A549 (cell line): ENCODE measurements at regions not wholly inside any gene's neighbourhood (a gene's known extent, or its start where the extent isn't known, plus 50 kb on each side); places are given as distances from the start of the nearest gene placed in this dataset.

Experiments
- ATAC-seq, 2 experiments: fragments of 200-7000 bp in 1 of 2; fragments of >200 bp in 1 of 2; cut with Nextera tagmentation in 1 of 2; cut with Tn5 transposase in 1 of 2; 3 replicates each; pipeline versions ENCODE4 v1.8.0 to v1.9.1; 2018 to 2020; ENCODE audit warnings: mild to moderate bottlenecking in 1 of 2, moderate library complexity in 1 of 2
- CTCF ChIA-PET: fragments of 300-600 bp; sonication (Branson Sonifier 250); formaldehyde crosslinking; extraction: SDS; loops from one replicate; lab custom pipeline; 2021; ENCODE audit warnings: antibody characterized with exemption, inconsistent platforms; lab: Yijun Ruan, JAX
- POLR2A ChIA-PET: fragments of 350-600 bp; formaldehyde crosslinking; extraction: SDS; loops from one replicate; lab custom pipeline; 2021; ENCODE audit warnings: antibody characterized with exemption, inconsistent platforms; lab: Yijun Ruan, JAX
- DNase-seq, 2 experiments: peaks; one replicate each; pipeline versions ENCODE4 v3.0.0 to v3.0.0-alpha.2; 2011 to 2016; ENCODE audit warnings: low read depth in 1 of 2, low spot score in 1 of 2
- FAIRE-seq: peaks from 2 replicates; lab custom pipeline; 2011; peaks lifted over from hg19 to GRCh38; lab: Jason Lieb, UNC
- H3K27ac ChIP-seq, 2 experiments: fragments of >200 bp; sonication (Bioruptor Twin); formaldehyde crosslinking; 3 replicates each; pipeline ENCODE4 v1.5.1; 2016 to 2017
- H3K4me1 ChIP-seq: fragments of >200 bp; sonication (Bioruptor Twin); formaldehyde crosslinking; 3 replicates; pipeline ENCODE4 v1.6.1; 2016
- H3K4me2 ChIP-seq: fragments of >200 bp; sonication (Bioruptor Twin); formaldehyde crosslinking; 3 replicates; pipeline ENCODE4 v1.6.1; 2016
- H3K4me3 ChIP-seq: fragments of >200 bp; sonication (Bioruptor Twin); formaldehyde crosslinking; 3 replicates; pipeline ENCODE4 v1.5.1; 2016
- H3K9me3 ChIP-seq: fragments of >200 bp; sonication (Bioruptor Twin); formaldehyde crosslinking; 3 replicates; pipeline ENCODE4 v1.6.1; 2016
- CBX2 ChIP-seq: fragments of 200-600 bp; sonication (generic); IDR thresholded peaks from 2 replicates; pipeline ENCODE4 v1.6.1; 2016; ENCODE audit warnings: low read depth, mild to moderate bottlenecking, borderline replicate concordance
- CBX8 ChIP-seq: fragments of 200-600 bp; sonication (generic); IDR thresholded peaks from 2 replicates; pipeline ENCODE4 v1.6.1; 2016
- CEBPB ChIP-seq, 2 experiments: fragments of >200 bp in 1 of 2; sonication (Bioruptor Twin) in 1 of 2; formaldehyde crosslinking in 1 of 2; IDR thresholded peaks; 2 replicates each; pipeline ENCODE4 v1.6.1; 2012 to 2016
- CHD2 ChIP-seq: fragments of 150-350 bp; IDR thresholded peaks from 2 replicates; pipeline ENCODE4 v1.6.1; 2014; ENCODE audit warnings: low read length; ENCODE audit not compliant: partially characterized antibody
- EHF ChIP-seq: fragments of 250-450 bp; sonication (Bioruptor Pico); IDR thresholded peaks from 2 replicates; pipeline ENCODE4 v1.5.0; 2020; ENCODE audit warnings: mild to moderate bottlenecking
- ESRRA ChIP-seq: fragments of 150-350 bp; IDR thresholded peaks from 2 replicates; pipeline ENCODE4 v1.6.1; 2014; ENCODE audit warnings: mild to moderate bottlenecking, low read length, borderline replicate concordance
- FOSB ChIP-seq: fragments of 250-450 bp; sonication (Bioruptor Pico); IDR thresholded peaks from 2 replicates; pipeline ENCODE4 v1.5.0; 2020; ENCODE audit warnings: mild to moderate bottlenecking, moderate library complexity
- FOSL2 ChIP-seq, 2 experiments: fragments of 450-650 bp in 1 of 2; fragments of >200 bp in 1 of 2; sonication (Bioruptor Twin) in 1 of 2; formaldehyde crosslinking; IDR thresholded peaks; 2 replicates each; pipeline versions ENCODE4 v1.5.0 to v1.6.1; 2016 to 2020; ENCODE audit warnings: mild to moderate bottlenecking in 1 of 2, moderate library complexity in 1 of 2
- GATA3 ChIP-seq: IDR thresholded peaks from 2 replicates; pipeline ENCODE4 v1.6.1; 2012; ENCODE audit warnings: borderline replicate concordance
- HOXA7 ChIP-seq: fragments of 250-450 bp; sonication (Bioruptor Pico); IDR thresholded peaks from 2 replicates; pipeline ENCODE4 v1.5.0; 2020; ENCODE audit warnings: mild to moderate bottlenecking, moderate library complexity
- HOXB5 ChIP-seq: fragments of 250-450 bp; sonication (Bioruptor Pico); IDR thresholded peaks from 2 replicates; pipeline ENCODE4 v1.5.0; 2020; ENCODE audit warnings: mild to moderate bottlenecking, moderate library complexity
- JUN ChIP-seq, 2 experiments: fragments of >200 bp; sonication (Bioruptor Twin); formaldehyde crosslinking; IDR thresholded peaks; 2 replicates in 1 of 2; 3 replicates in 1 of 2; pipeline ENCODE4 v1.6.1; 2016 to 2017
- JUNB ChIP-seq: fragments of >200 bp; sonication (Bioruptor Twin); formaldehyde crosslinking; IDR thresholded peaks from 2 replicates; pipeline ENCODE4 v1.6.1; 2016
- KDM1A ChIP-seq: fragments of 200-600 bp; sonication (generic); IDR thresholded peaks from 2 replicates; pipeline ENCODE4 v1.6.1; 2016; ENCODE audit warnings: low read depth, mild to moderate bottlenecking
- KDM5A ChIP-seq: fragments of 200-600 bp; sonication (generic); IDR thresholded peaks from 2 replicates; pipeline ENCODE4 v1.6.1; 2016; ENCODE audit warnings: antibody characterized with exemption, mild to moderate bottlenecking
- MAFK ChIP-seq: fragments of 450-650 bp; IDR thresholded peaks from 2 replicates; pipeline ENCODE4 v1.6.1; 2014; ENCODE audit not compliant: partially characterized antibody
- MYC ChIP-seq: IDR thresholded peaks from 2 replicates; pipeline ENCODE4 v1.6.1; 2012; ENCODE audit warnings: mild to moderate bottlenecking, inconsistent platforms, low read length, improper control_type of control experiment, borderline replicate concordance
- NFE2L2 ChIP-seq: fragments of 150-350 bp; conservative IDR thresholded peaks from 2 replicates; pipeline ENCODE4 v1.6.1; 2014; ENCODE audit warnings: low read length
- NR3C1 ChIP-seq: fragments of >200 bp; sonication (Bioruptor Twin); formaldehyde crosslinking; IDR thresholded peaks from 3 replicates; pipeline ENCODE4 v1.6.1; 2017
- POLR2AphosphoS2 ChIP-seq: conservative IDR thresholded peaks from 2 replicates; pipeline ENCODE4 v1.6.1; 2012; ENCODE audit warnings: low read length, improper control_type of control experiment, inconsistent platforms
- SREBF2 ChIP-seq: fragments of 450-650 bp; IDR thresholded peaks from 2 replicates; pipeline ENCODE4 v1.6.1; 2014; ENCODE audit warnings: mild to moderate bottlenecking, moderate library complexity
- ZFP36 ChIP-seq: fragments of 450-650 bp; IDR thresholded peaks from 2 replicates; pipeline ENCODE4 v1.6.1; 2014; ENCODE audit warnings: borderline replicate concordance; ENCODE audit not compliant: partially characterized antibody
- WGBS: methylation state at CpG from one replicate; pipeline ENCODE4 v1.1.6; 2017; ENCODE audit errors: missing lambda C conversion rate; 5-methylcytosine and 5-hydroxymethylcytosine counted together
- TF ChIP-seq, protein P1 (sequence below): IDR thresholded peaks from 2 replicates; pipeline ENCODE4 v1.6.1; 2012
- TF ChIP-seq, protein P2 (sequence below): fragments of 250-450 bp; sonication (Bioruptor Pico); IDR thresholded peaks from 2 replicates; pipeline ENCODE4 v1.5.0; 2021; ENCODE audit warnings: mild to moderate bottlenecking, moderate library complexity, borderline replicate concordance
- TF ChIP-seq, protein P3 (sequence below): IDR thresholded peaks from 2 replicates; pipeline ENCODE4 v1.6.1; 2012; ENCODE audit warnings: low read depth, borderline replicate concordance
- TF ChIP-seq, protein P4 (sequence below): fragments of 150-350 bp; IDR thresholded peaks from 2 replicates; pipeline ENCODE4 v1.6.1; 2014; ENCODE audit warnings: low read depth, mild to moderate bottlenecking, low read length
- TF ChIP-seq, protein P5 (sequence below): IDR thresholded peaks from 2 replicates; pipeline ENCODE4 v1.6.1; 2012
- TF ChIP-seq, protein P6 (sequence below): fragments of 200-600 bp; sonication (generic); IDR thresholded peaks from 2 replicates; pipeline ENCODE4 v1.6.1; 2016; ENCODE audit warnings: antibody characterized with exemption, mild to moderate bottlenecking, moderate library complexity
- TF ChIP-seq, protein P7 (sequence below): fragments of 250-450 bp; sonication (Bioruptor Pico); IDR thresholded peaks from 2 replicates; pipeline ENCODE4 v1.5.0; 2020; ENCODE audit warnings: low read depth, mild to moderate bottlenecking, moderate library complexity

DNA sequence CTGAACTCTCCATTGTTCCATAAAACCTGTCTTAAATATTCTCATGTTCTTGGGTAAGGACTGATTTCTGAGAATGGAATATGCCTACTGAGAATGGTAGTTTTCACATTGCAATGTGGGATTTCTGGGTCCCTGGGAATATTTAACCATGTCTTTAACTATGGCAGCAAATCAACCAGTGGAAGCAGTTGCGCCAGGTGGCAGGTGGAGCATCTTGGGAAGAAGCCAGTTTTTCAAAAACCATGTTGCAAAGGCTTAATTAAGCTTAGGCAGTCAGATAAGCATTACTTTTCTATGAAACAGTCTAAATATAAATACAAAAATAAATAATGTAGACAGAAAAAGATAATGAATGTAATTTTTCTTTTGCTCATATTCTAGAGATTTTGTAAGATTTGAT is 448.1 kb downstream of the ADAMTS20 start:
- DNase-seq, result no peak
- TF ChIP-seq CBX8 (no peak), JUNB (no peak), GATA3 (no peak), CBX2 (no peak), CHD2 (no peak), KDM5A (no peak), NR3C1 (no peak), HOXA7 (no peak), MAFK (no peak), MYC (no peak), POLR2AphosphoS2 (no peak), FOSB (CRISPR knock-in tag) (no peak), NFE2L2 (no peak), KDM1A (no peak), JUN (IDR thresholded peaks at IDR 0.05) (no peak)
- TF ChIP-seq, protein P1, sequence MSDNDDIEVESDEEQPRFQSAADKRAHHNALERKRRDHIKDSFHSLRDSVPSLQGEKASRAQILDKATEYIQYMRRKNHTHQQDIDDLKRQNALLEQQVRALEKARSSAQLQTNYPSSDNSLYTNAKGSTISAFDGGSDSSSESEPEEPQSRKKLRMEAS, result no peak
- TF ChIP-seq, protein P2, sequence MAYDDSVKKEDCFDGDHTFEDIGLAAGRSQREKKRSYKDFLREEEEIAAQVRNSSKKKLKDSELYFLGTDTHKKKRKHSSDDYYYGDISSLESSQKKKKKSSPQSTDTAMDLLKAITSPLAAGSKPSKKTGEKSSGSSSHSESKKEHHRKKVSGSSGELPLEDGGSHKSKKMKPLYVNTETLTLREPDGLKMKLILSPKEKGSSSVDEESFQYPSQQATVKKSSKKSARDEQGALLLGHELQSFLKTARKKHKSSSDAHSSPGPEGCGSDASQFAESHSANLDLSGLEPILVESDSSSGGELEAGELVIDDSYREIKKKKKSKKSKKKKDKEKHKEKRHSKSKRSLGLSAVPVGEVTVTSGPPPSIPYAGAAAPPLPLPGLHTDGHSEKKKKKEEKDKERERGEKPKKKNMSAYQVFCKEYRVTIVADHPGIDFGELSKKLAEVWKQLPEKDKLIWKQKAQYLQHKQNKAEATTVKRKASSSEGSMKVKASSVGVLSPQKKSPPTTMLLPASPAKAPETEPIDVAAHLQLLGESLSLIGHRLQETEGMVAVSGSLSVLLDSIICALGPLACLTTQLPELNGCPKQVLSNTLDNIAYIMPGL (CRISPR knock-in tag), result no peak
- TF ChIP-seq, protein P3, sequence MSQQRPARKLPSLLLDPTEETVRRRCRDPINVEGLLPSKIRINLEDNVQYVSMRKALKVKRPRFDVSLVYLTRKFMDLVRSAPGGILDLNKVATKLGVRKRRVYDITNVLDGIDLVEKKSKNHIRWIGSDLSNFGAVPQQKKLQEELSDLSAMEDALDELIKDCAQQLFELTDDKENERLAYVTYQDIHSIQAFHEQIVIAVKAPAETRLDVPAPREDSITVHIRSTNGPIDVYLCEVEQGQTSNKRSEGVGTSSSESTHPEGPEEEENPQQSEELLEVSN, result no peak
- TF ChIP-seq, protein P4, sequence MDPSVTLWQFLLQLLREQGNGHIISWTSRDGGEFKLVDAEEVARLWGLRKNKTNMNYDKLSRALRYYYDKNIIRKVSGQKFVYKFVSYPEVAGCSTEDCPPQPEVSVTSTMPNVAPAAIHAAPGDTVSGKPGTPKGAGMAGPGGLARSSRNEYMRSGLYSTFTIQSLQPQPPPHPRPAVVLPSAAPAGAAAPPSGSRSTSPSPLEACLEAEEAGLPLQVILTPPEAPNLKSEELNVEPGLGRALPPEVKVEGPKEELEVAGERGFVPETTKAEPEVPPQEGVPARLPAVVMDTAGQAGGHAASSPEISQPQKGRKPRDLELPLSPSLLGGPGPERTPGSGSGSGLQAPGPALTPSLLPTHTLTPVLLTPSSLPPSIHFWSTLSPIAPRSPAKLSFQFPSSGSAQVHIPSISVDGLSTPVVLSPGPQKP, result no peak
- POLR2A ChIA-PET, result no interaction called here
- no peaks in the 10 kb centered on the region for H3K9me3 ChIP-seq
- H3K4me2 ChIP-seq, result no peak overlapping the region
- H3K4me1 ChIP-seq, result no peaks in the 10 kb centered on the region
- no peak for FAIRE-seq
- CTCF ChIA-PET, result interaction anchor here (1.4 kb wide), 1 partner anchor 11 kb away, joined by 3 read pairs; no protein-coding TSS in a partner anchor
- H3K4me3 ChIP-seq, result no peak overlapping the region
- no peak overlapping the region for H3K27ac ChIP-seq
- 32% methylated on average over 1 of the region's 1 CpG for WGBS
- no peak for ATAC-seq

DNA sequence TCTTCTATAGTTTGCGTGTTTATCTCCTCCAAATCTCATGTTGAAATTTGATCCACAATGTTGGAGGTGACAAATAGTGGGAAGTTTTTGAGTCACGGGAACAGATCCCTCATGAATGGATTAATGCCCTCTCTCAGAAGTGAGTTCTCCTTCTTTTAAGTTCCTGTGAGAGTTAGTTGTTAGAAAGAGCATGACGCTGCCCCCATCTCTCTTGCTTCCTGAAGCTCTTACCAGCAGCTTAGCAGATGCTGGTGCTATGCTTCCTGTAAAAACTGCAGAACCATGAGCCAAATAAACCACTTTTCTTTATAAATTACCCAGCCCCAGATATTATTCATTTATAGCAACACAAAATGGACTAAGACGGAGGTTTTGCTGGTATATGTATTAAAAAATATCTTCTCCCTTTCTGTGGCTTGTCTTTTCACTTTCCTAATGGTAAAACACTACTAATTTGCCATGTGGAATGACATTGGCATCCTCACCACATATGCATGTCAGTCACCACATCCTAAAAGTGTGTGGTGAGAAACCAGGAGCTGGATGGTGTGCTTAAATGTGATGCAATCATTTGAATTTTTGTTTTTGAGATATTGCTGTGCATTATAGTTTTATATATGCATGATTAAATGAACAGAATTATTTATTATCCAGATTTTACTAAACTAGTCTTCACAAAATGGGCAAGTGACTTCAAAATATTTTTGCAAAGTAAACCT is 449.3 kb downstream of the ADAMTS20 start:
- ChIA-PET CTCF (no interaction called here), POLR2A (no interaction called here)
- Histone ChIP-seq H3K4me1 (no peaks in the 10 kb centered on the region), H3K27ac (no peak overlapping the region), H3K9me3 (no peaks in the 10 kb centered on the region), H3K4me3 (no peak overlapping the region), H3K4me2 (no peak overlapping the region)
- DNase-seq (no peak), ATAC-seq (no peak), FAIRE-seq (no peak)
- 21% methylated on average over 4 of the region's 4 CpGs for WGBS
- TF ChIP-seq FOSL2 (IDR thresholded peaks at IDR 0.05) (no peak), FOSL2 (CRISPR knock-in tag; IDR thresholded peaks at IDR 0.05) (no peak), HOXB5 (no peak), MYC (no peak), ZFP36 (no peak), ESRRA (no peak), EHF (CRISPR knock-in tag) (no peak), NFE2L2 (no peak), CEBPB (IDR thresholded peaks at IDR 0.05) (no peak), SREBF2 (no peak)
- TF ChIP-seq, protein P5, sequence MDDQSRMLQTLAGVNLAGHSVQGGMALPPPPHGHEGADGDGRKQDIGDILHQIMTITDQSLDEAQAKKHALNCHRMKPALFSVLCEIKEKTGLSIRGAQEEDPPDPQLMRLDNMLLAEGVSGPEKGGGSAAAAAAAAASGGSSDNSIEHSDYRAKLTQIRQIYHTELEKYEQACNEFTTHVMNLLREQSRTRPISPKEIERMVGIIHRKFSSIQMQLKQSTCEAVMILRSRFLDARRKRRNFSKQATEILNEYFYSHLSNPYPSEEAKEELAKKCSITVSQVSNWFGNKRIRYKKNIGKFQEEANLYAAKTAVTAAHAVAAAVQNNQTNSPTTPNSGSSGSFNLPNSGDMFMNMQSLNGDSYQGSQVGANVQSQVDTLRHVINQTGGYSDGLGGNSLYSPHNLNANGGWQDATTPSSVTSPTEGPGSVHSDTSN, result no peak
- TF ChIP-seq, protein P6, sequence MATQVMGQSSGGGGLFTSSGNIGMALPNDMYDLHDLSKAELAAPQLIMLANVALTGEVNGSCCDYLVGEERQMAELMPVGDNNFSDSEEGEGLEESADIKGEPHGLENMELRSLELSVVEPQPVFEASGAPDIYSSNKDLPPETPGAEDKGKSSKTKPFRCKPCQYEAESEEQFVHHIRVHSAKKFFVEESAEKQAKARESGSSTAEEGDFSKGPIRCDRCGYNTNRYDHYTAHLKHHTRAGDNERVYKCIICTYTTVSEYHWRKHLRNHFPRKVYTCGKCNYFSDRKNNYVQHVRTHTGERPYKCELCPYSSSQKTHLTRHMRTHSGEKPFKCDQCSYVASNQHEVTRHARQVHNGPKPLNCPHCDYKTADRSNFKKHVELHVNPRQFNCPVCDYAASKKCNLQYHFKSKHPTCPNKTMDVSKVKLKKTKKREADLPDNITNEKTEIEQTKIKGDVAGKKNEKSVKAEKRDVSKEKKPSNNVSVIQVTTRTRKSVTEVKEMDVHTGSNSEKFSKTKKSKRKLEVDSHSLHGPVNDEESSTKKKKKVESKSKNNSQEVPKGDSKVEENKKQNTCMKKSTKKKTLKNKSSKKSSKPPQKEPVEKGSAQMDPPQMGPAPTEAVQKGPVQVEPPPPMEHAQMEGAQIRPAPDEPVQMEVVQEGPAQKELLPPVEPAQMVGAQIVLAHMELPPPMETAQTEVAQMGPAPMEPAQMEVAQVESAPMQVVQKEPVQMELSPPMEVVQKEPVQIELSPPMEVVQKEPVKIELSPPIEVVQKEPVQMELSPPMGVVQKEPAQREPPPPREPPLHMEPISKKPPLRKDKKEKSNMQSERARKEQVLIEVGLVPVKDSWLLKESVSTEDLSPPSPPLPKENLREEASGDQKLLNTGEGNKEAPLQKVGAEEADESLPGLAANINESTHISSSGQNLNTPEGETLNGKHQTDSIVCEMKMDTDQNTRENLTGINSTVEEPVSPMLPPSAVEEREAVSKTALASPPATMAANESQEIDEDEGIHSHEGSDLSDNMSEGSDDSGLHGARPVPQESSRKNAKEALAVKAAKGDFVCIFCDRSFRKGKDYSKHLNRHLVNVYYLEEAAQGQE, result no peak
- TF ChIP-seq, protein P7, sequence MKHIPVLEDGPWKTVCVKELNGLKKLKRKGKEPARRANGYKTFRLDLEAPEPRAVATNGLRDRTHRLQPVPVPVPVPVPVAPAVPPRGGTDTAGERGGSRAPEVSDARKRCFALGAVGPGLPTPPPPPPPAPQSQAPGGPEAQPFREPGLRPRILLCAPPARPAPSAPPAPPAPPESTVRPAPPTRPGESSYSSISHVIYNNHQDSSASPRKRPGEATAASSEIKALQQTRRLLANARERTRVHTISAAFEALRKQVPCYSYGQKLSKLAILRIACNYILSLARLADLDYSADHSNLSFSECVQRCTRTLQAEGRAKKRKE (CRISPR knock-in tag), result no peak
